ENCODE measurements at regions not wholly inside any gene's neighbourhood (a gene's known extent, or its start where the extent isn't known, plus 50 kb on each side); places are given as distances from the start of the nearest gene placed in this dataset.

- DNase-seq, result no peak
Observed at GRCh38 chr15:29601811-29602210, 220.5 kb downstream of the TJP1 start.

- no peak for DNase-seq
Observed at GRCh38 chr15:29600262-29600661, 222.0 kb downstream of the TJP1 start.

- DNase-seq, result peak; percentile 35
Observed at GRCh38 chr15:29596266-29596665, 226.0 kb downstream of the TJP1 start.

- no peak for DNase-seq
Observed at GRCh38 chr15:29593629-29594028, 228.6 kb downstream of the TJP1 start.

GRCh38 chr15:29593111-29593510 lies 229.2 kb downstream of the TJP1 start:
- DNase-seq, result no peak

- DNase-seq, result no peak
Observed at GRCh38 chr15:29590701-29591100, 231.6 kb downstream of the TJP1 start.

- DNase-seq, result no peak
Observed at GRCh38 chr15:29589975-29590374, 232.3 kb downstream of the TJP1 start.

GRCh38 chr15:29589416-29589815 lies 232.9 kb downstream of the TJP1 start:
- DNase-seq, result no peak

- no peak for DNase-seq
Observed at GRCh38 chr15:29573197-29573838, 248.9 kb downstream of the TJP1 start.

- DNase-seq, result no peak
Observed at GRCh38 chr15:29571792-29572431, 250.4 kb downstream of the TJP1 start.

- DNase-seq, result no peak
Observed at GRCh38 chr15:29570948-29571791, 251.1 kb downstream of the TJP1 start.

GRCh38 chr15:29570121-29570947 lies 251.9 kb downstream of the TJP1 start:
- DNase-seq, result no peak

GRCh38 chr15:29569533-29570092 lies 252.7 kb downstream of the TJP1 start:
- no peak for DNase-seq

- DNase-seq, result no peak
Observed at GRCh38 chr15:29568840-29569532, 253.3 kb downstream of the TJP1 start.

- no peak for DNase-seq
Observed at GRCh38 chr15:29567336-29567735, 254.9 kb downstream of the TJP1 start.

GRCh38 chr15:29566914-29567313 lies 255.4 kb downstream of the TJP1 start:
- DNase-seq, result no peak

- DNase-seq, result no peak
Observed at GRCh38 chr15:29563112-29563511, 259.2 kb downstream of the TJP1 start.

GRCh38 chr15:29560896-29561295 lies 261.4 kb downstream of the TJP1 start:
- DNase-seq, result no peak

GRCh38 chr15:29558261-29558660 lies 264.0 kb downstream of the TJP1 start:
- DNase-seq, result no peak

GRCh38 chr15:29557171-29557570 lies 265.1 kb downstream of the TJP1 start:
- no peak for DNase-seq

GRCh38 chr15:29556380-29556779 lies 265.9 kb downstream of the TJP1 start:
- no peak for DNase-seq

- DNase-seq, result no peak
Observed at GRCh38 chr15:29554531-29554930, 267.7 kb downstream of the TJP1 start.

Measured in NCI-H1694 (cell line).